ENCODE measurements at regions not wholly inside any gene's neighbourhood (a gene's known extent, or its start where the extent isn't known, plus 50 kb on each side); places are given as distances from the start of the nearest gene placed in this dataset.

- H3K36me3 ChIP-seq = no peaks in the 10 kb centered on the region
- DNase-seq (ENCODE audit: low spot score in 2 of 2) = no peak
Observed at GRCh38 chr20:12331236-12331635, 413.5 kb downstream of the BTBD3 start.

GRCh38 chr20:12337601-12338000 is 419.9 kb downstream of the BTBD3 start:
- DNase-seq (ENCODE audit: low spot score in 2 of 2) = no peak
- no peaks in the 10 kb centered on the region for H3K9me3 ChIP-seq
- H3K4me3 ChIP-seq = no peak overlapping the region
- no peaks in the 10 kb centered on the region for H3K36me3 ChIP-seq
- TF ChIP-seq CTCF (IDR thresholded peaks at IDR 0.05) = no peak
- H3K27me3 ChIP-seq = no peaks in the 10 kb centered on the region
- no peaks in the 10 kb centered on the region for H3K4me1 ChIP-seq
- intact Hi-C loops (cut with DNase I) = no loop called here
- no peak overlapping the region for H3K27ac ChIP-seq

More at GRCh38 chr20:12331236-12331635, 413.5 kb downstream of the BTBD3 start:
- TF ChIP-seq CTCF (IDR thresholded peaks at IDR 0.05) = no peak
- no peak overlapping the region for H3K27ac ChIP-seq
- intact Hi-C loops (cut with DNase I) = no loop called here
- no peaks in the 10 kb centered on the region for H3K9me3 ChIP-seq
- no peaks in the 10 kb centered on the region for H3K4me1 ChIP-seq
- H3K4me3 ChIP-seq = no peak overlapping the region
- no peaks in the 10 kb centered on the region for H3K27me3 ChIP-seq

GRCh38 chr20:12345978-12346377 is 428.3 kb downstream of the BTBD3 start:
- no peak overlapping the region for H3K27ac ChIP-seq
- H3K4me1 ChIP-seq = no peaks in the 10 kb centered on the region
- no peak for DNase-seq (ENCODE audit: low spot score in 2 of 2)
- intact Hi-C loops (cut with DNase I) = no loop called here
- H3K36me3 ChIP-seq = no peaks in the 10 kb centered on the region
- no peak for TF ChIP-seq CTCF (IDR thresholded peaks at IDR 0.05)
- no peaks in the 10 kb centered on the region for H3K9me3 ChIP-seq
- H3K27me3 ChIP-seq = no peaks in the 10 kb centered on the region
- no peak overlapping the region for H3K4me3 ChIP-seq

GRCh38 chr20:12353842-12354241 is 436.1 kb downstream of the BTBD3 start:
- no peak overlapping the region for H3K4me3 ChIP-seq
- H3K9me3 ChIP-seq = no peaks in the 10 kb centered on the region
- H3K27me3 ChIP-seq = no peaks in the 10 kb centered on the region
- H3K36me3 ChIP-seq = no peaks in the 10 kb centered on the region
- intact Hi-C loops (cut with DNase I) = no loop called here
- H3K4me1 ChIP-seq = no peaks in the 10 kb centered on the region
- H3K27ac ChIP-seq = no peak overlapping the region
- DNase-seq (ENCODE audit: low spot score in 2 of 2) = no peak
- TF ChIP-seq CTCF (IDR thresholded peaks at IDR 0.05) = no peak

GRCh38 chr20:12354725-12355124 is 437.0 kb downstream of the BTBD3 start:
- intact Hi-C loops (cut with DNase I) = no loop called here
- TF ChIP-seq CTCF (IDR thresholded peaks at IDR 0.05) = no peak
- no peaks in the 10 kb centered on the region for H3K36me3 ChIP-seq

GRCh38 chr20:12355185-12355584 is 437.5 kb downstream of the BTBD3 start:
- no peak for DNase-seq (ENCODE audit: low spot score in 2 of 2)
- intact Hi-C loops (cut with DNase I) = no loop called here
- TF ChIP-seq CTCF (IDR thresholded peaks at IDR 0.05) = no peak

More at GRCh38 chr20:12354725-12355124, 437.0 kb downstream of the BTBD3 start:
- Histone ChIP-seq H3K27ac (no peak overlapping the region), H3K9me3 (no peaks in the 10 kb centered on the region), H3K27me3 (no peaks in the 10 kb centered on the region), H3K4me1 (no peaks in the 10 kb centered on the region), H3K4me3 (no peak overlapping the region)
- DNase-seq (ENCODE audit: low spot score in 2 of 2) = no peak

More at GRCh38 chr20:12355185-12355584, 437.5 kb downstream of the BTBD3 start:
- no peak overlapping the region for H3K27ac ChIP-seq
- H3K9me3 ChIP-seq = no peaks in the 10 kb centered on the region
- no peak overlapping the region for H3K4me3 ChIP-seq
- no peaks in the 10 kb centered on the region for H3K27me3 ChIP-seq
- H3K36me3 ChIP-seq = no peaks in the 10 kb centered on the region
- H3K4me1 ChIP-seq = no peaks in the 10 kb centered on the region
